VCaP (cell line): ENCODE measurements at regions not wholly inside any gene's neighbourhood (a gene's known extent, or its start where the extent isn't known, plus 50 kb on each side); places are given as distances from the start of the nearest gene placed in this dataset.
A peak's percentile ranks its signal among the peaks of the same experiment; 100 is the strongest.
"Not testable (repeated sequence)": the region's sequence is repeated elsewhere in the genome, so short reads cannot be mapped to it uniquely, and the experiment has no call there.

Experiments
- H3K27ac ChIP-seq: fragments of 450-650 bp; 2 replicates; pipeline ENCODE4 v1.5.1; 2017
- TF ChIP-seq, protein P1 (sequence below): fragments of 450-650 bp; conservative IDR thresholded peaks from 2 replicates; pipeline ENCODE4 v1.5.1; 2017; ENCODE audit warnings: mild to moderate bottlenecking, moderate library complexity

DNA sequence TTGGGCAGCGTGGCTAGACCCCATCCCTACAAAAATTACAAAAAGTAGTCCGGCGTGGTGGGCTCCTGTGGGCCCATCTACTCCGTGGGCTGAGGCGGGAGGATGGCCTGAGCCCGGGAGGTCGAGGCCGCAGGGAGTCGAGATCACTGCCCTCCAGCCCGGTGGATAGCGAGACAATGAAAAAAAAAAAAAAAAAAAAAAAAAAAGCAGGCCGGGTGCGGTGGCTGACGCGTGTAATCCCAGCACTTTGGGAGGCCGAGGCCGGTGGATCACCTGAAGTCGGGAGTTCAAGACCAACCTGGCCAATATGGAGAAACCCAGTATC is 110.5 kb upstream of the LPCAT1 start:
- TF ChIP-seq, protein P1, sequence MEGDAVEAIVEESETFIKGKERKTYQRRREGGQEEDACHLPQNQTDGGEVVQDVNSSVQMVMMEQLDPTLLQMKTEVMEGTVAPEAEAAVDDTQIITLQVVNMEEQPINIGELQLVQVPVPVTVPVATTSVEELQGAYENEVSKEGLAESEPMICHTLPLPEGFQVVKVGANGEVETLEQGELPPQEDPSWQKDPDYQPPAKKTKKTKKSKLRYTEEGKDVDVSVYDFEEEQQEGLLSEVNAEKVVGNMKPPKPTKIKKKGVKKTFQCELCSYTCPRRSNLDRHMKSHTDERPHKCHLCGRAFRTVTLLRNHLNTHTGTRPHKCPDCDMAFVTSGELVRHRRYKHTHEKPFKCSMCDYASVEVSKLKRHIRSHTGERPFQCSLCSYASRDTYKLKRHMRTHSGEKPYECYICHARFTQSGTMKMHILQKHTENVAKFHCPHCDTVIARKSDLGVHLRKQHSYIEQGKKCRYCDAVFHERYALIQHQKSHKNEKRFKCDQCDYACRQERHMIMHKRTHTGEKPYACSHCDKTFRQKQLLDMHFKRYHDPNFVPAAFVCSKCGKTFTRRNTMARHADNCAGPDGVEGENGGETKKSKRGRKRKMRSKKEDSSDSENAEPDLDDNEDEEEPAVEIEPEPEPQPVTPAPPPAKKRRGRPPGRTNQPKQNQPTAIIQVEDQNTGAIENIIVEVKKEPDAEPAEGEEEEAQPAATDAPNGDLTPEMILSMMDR: no peak
- H3K27ac ChIP-seq: peak overlapping the region; percentile 57

- TF ChIP-seq, protein P1: no peak
- H3K27ac ChIP-seq: peak overlapping the region; percentile 57
Measured at GRCh38 chr5:1633605-1634336, 110.0 kb upstream of the LPCAT1 start.

- not testable (repeated sequence) for H3K27ac ChIP-seq
Measured at GRCh38 chr5:1631004-1631403, 107.2 kb upstream of the LPCAT1 start.

GRCh38 chr5:1626397-1626796 is 102.6 kb upstream of the LPCAT1 start:
- H3K27ac ChIP-seq: not testable (repeated sequence)

DNA sequence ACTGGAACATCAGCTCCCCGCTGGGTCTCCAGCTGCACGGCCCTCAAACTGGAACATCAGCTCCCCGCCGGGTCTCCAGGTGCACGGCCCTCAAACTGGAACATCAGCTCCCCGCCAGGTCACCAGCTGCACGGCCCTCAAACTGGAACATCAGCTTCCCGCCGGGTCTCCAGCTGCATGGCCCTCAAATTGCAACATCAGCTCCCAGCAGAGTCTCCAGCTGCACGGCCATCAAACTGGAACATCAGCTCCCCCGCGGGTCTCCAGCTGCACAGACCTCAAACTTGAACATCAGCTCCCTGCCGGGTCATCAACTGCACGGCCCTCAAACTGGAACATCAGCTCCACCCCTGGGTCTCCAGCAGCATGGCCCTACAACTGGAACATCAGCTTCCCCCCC is 95.8 kb upstream of the LPCAT1 start:
- not testable (repeated sequence) for H3K27ac ChIP-seq

DNA sequence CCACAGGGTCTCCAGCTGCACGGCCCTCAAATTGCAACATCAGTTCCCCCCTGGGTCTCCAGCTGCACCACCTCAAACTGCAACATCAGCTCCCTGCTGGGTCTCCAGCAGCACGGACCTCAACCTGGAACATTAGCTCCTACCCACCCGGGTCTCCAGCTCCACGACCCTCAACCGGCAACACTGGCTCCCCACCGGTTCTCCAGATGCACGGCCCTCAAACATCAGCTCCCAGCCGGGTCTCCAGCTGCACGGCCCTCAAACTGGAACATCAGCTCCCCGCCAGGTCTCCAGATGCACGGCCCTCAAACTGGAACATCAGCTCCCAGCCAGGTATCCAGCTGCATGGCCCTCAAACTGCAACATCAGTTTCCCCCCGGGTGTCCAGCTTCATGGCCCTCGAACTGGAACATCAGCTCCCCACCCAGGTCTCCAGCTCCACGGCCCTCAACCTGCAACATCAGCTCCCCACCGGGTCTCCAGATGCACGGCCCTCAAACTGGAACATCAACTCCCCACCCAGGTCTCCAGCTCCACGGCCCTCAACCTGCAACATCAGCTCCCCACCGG is 94.6 kb upstream of the LPCAT1 start:
- H3K27ac ChIP-seq: not testable (repeated sequence)

DNA sequence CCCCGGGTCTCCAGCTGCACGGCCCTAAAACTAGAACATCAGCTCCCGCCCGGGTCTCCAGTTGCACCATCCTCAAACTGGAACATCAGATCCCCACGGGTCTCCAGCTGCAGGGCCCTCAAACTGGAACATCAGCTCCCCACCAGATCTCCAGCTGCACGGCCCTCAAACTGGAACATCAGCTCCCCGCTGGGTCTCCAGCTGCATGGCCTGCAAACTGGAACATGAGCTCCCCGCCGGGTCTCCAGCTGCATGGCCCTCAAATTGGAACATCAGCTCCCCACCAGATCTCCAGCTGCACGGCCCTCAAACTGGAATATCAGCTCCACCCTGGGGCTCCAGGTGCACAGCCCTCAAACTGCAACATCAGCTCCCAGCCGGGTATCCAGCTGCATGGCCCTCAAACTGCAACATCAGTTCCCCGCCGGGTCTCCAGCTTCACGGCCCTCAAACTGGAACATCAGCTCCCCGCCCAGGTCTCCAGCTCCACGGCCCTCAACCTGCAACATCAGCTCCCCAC is 93.5 kb upstream of the LPCAT1 start:
- H3K27ac ChIP-seq: not testable (repeated sequence)

GRCh38 chr5:1613515-1613914 is 89.8 kb upstream of the LPCAT1 start:
- not testable (repeated sequence) for H3K27ac ChIP-seq

DNA sequence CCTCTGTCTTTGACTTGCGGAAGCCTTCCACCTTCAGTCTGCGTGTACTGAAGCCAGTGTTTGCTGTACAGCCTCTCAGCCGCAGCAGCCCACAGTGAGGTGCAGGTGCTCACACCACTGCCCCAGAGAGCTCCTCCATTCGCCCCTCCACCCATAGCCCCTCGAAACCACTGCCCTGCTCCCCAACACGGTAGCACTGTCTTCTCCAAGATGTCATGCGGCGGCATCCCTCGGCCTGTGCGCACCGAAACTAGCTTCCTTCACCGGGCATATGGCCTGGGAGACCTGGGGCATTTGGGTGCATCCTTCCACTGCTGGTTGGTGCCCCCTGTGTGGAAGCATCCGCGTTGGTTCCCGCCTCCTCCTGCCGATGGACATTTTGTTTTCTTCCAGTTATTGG is 86.8 kb upstream of the LPCAT1 start:
- not testable (repeated sequence) for H3K27ac ChIP-seq

GRCh38 chr5:1609111-1609510 is 85.4 kb upstream of the LPCAT1 start:
- not testable (repeated sequence) for H3K27ac ChIP-seq

DNA sequence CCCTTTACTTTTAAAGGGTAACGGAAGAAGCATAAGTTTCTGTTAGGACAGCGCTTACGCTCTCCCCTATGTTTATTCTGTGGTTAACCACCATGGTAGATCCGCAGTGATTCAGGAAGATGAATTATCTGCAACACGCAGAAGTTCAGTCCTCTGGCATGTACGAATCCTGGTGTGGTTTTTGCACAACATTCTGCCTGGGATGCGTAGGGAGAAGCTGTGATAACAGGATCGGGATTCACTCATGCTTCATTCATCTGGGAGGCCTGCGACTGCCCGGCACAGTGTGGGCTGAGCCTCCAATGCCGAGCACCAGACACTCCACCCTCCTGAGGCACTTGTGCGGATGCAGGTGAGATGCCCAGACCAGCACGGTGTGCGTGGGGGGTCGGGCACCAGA is 84.6 kb upstream of the LPCAT1 start:
- H3K27ac ChIP-seq: not testable (repeated sequence)

- not testable (repeated sequence) for H3K27ac ChIP-seq
Measured at GRCh38 chr5:1606951-1607350, 83.2 kb upstream of the LPCAT1 start.

DNA sequence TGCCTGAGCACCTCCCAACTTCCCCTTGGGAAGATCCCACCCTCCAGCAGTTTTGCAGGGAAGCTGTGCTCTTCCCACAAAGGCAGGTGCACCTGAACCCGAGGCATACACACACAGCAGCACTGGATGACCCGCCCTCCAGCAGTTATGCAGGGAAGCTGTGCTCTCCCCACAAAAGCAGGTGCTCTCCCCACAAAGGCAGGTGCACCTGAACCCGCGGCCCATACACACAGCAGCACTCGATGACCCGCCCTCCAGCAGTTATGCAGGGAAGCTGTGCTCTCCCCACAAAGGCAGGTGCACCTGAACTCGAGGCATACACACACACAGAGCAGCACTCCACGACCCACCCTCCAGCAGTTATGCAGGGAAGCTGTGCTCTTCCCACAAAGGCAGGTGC is 80.2 kb upstream of the LPCAT1 start:
- H3K27ac ChIP-seq: not testable (repeated sequence)

DNA sequence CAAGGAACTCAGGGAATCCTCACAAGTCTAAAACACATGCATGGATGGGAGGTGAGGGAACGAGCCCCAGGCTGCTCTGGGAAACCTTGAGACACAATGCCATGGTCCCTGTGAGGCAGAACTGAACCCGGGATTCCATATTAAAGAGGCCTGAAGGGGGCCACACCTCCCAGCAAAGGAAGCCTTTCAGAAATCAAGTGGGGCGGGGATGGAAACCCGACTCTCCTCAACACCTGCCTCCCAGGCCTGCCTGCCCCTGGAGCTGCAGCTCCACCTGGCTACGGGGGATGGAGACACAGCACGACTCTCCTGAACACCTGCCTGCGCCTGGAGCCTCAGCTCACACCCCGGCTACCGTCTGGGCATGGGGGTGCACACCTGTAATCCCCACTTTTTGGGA is 77.8 kb upstream of the LPCAT1 start:
- H3K27ac ChIP-seq: not testable (repeated sequence)
- TF ChIP-seq, protein P1: peak; percentile 50

- H3K27ac ChIP-seq: not testable (repeated sequence)
Measured at GRCh38 chr5:1598950-1599737, 75.4 kb upstream of the LPCAT1 start.

DNA sequence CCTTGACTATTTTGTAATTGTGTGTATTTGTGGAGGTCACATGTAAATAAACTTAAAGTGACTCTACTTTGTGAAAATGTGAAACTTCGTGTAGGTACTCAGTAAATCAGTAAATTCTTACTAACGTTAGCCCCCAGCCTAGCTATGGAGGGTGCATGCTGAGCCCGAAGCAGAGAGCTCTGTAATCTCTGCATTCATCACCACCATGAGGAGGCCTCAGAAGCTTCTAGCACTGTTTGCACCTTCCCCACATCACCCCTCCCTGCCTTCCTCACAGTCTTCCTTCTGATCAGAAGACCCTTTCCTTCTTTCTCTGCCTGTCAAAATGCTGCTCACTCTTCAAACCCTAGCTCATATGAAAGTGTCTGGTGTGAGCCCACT is 73.3 kb upstream of the LPCAT1 start:
- not testable (repeated sequence) for H3K27ac ChIP-seq

- H3K27ac ChIP-seq: not testable (repeated sequence)
Measured at GRCh38 chr5:1596462-1597092, 72.8 kb upstream of the LPCAT1 start.
